Activated T-cell treated with anti-CD3 and anti-CD28 coated beads for 48 hours (primary cell): ENCODE measurements at regions not wholly inside any gene's neighbourhood (a gene's known extent, or its start where the extent isn't known, plus 50 kb on each side); places are given as distances from the start of the nearest gene placed in this dataset.
"Not testable (repeated sequence)": the region's sequence is repeated elsewhere in the genome, so short reads cannot be mapped to it uniquely, and the experiment has no call there.

Experiments
- DNase-seq: peaks from one replicate; pipeline ENCODE4 v3.0.0-alpha.2; 2020; ENCODE audit warnings: low read depth

GRCh38 chrX:39675162-39675553, 422.6 kb downstream of the BCOR start:
- DNase-seq, result no peak

- DNase-seq, result no peak
Measured at GRCh38 chrX:39675619-39676018, 422.1 kb downstream of the BCOR start.

- no peak for DNase-seq
Measured at GRCh38 chrX:39676434-39676833, 421.3 kb downstream of the BCOR start.

GRCh38 chrX:39677585-39677977, 420.2 kb downstream of the BCOR start:
- DNase-seq, result no peak

- DNase-seq, result no peak
Measured at GRCh38 chrX:39677978-39678791, 419.6 kb downstream of the BCOR start.

GRCh38 chrX:39678914-39679313, 418.8 kb downstream of the BCOR start:
- no peak for DNase-seq

GRCh38 chrX:39679497-39680157, 418.1 kb downstream of the BCOR start:
- no peak for DNase-seq

- no peak for DNase-seq
Measured at GRCh38 chrX:39681885-39682284, 415.9 kb downstream of the BCOR start.

- no peak for DNase-seq
Measured at GRCh38 chrX:39682778-39683177, 415.0 kb downstream of the BCOR start.

GRCh38 chrX:39688219-39688575, 409.6 kb downstream of the BCOR start:
- DNase-seq, result no peak

- DNase-seq, result peak; percentile 10
Measured at GRCh38 chrX:39688576-39689375, 409.0 kb downstream of the BCOR start.

- no peak for DNase-seq
Measured at GRCh38 chrX:39689376-39690104, 408.2 kb downstream of the BCOR start.

GRCh38 chrX:39690541-39691415, 407.0 kb downstream of the BCOR start:
- no peak for DNase-seq

GRCh38 chrX:39691724-39692123, 406.0 kb downstream of the BCOR start:
- DNase-seq, result no peak

- no peak for DNase-seq
Measured at GRCh38 chrX:39692796-39693195, 405.0 kb downstream of the BCOR start.

GRCh38 chrX:39693298-39693697, 404.5 kb downstream of the BCOR start:
- DNase-seq, result no peak

- DNase-seq, result not testable (repeated sequence)
Measured at GRCh38 chrX:39702636-39703035, 395.1 kb downstream of the BCOR start.

GRCh38 chrX:39703307-39703706, 394.5 kb downstream of the BCOR start:
- no peak for DNase-seq

- no peak for DNase-seq
Measured at GRCh38 chrX:39704590-39704989, 393.2 kb downstream of the BCOR start.

GRCh38 chrX:39705290-39705689, 392.5 kb downstream of the BCOR start:
- DNase-seq, result no peak

GRCh38 chrX:39709364-39709763, 388.4 kb downstream of the BCOR start:
- no peak for DNase-seq
